B cell (primary cell): ENCODE measurements at regions not wholly inside any gene's neighbourhood (a gene's known extent, or its start where the extent isn't known, plus 50 kb on each side); places are given as distances from the start of the nearest gene placed in this dataset.

ENCODE experiments used
- ATAC-seq: fragments of 200-7000 bp; cut with Tn5 transposase; one replicate; pipeline ENCODE4 v1.10.0; 2021; ENCODE audit warnings: low read depth, mild to moderate bottlenecking, moderate number of reproducible peaks, moderate library complexity
- CTCF ChIA-PET: fragments of 350-600 bp; sonication (Branson Sonifier 250); formaldehyde crosslinking; loops from one replicate; lab custom pipeline; 2021; ENCODE audit warnings: antibody characterized with exemption, inconsistent platforms; lab: Charles Lee
- POLR2A ChIA-PET: fragments of 350-600 bp; sonication (Branson Sonifier 250); formaldehyde crosslinking; loops from one replicate; lab custom pipeline; 2021; ENCODE audit warnings: antibody characterized with exemption; lab: Charles Lee
- DNase-seq: peaks from one replicate; pipeline ENCODE4 v3.0.0; 2013
- H2AFZ ChIP-seq: 2 replicates; pipeline ENCODE4 v1.6.1; 2012; ENCODE audit warnings: mild to moderate bottlenecking, low read depth, low read length; ENCODE audit not compliant: insufficient read depth, poor library complexity, severe bottlenecking
- H3K27ac ChIP-seq, 2 donors: 1 replicate in 1 of 2; 2 replicates in 1 of 2; pipeline ENCODE4 v1.5.1; 2012 to 2013; ENCODE audit warnings: low read length in 2 of 2, mild to moderate bottlenecking in 2 of 2, moderate library complexity in 1 of 2
- H3K27me3 ChIP-seq, 4 experiments: fragments of 200-600 bp in 1 of 4; sonication (generic) in 1 of 4; replicated peaks in 1 of 4; 1 replicate in 2 of 4; 2 replicates in 2 of 4; pipeline versions ENCODE4 v1.6.1 to v1.7.0; 2013 to 2016; ENCODE audit warnings: low read length in 3 of 4, mild to moderate bottlenecking in 2 of 4, mixed read lengths in 1 of 4, moderate library complexity in 1 of 4; ENCODE audit not compliant: insufficient read depth in 4 of 4, control insufficient read depth in 3 of 4; ENCODE audit errors: control extremely low read depth in 1 of 4
- H3K36me3 ChIP-seq, 2 experiments: replicated peaks in 1 of 2; 1 replicate in 1 of 2; 2 replicates in 1 of 2; pipeline versions ENCODE4 v1.6.1 to v1.7.1; 2013; ENCODE audit warnings: low read length in 1 of 2; ENCODE audit not compliant: insufficient read depth in 2 of 2, control insufficient read depth in 1 of 2; ENCODE audit errors: control extremely low read depth in 1 of 2, extremely low read depth in 1 of 2
- H3K4me1 ChIP-seq, 2 donors: fragments of 200-600 bp in 1 of 2; sonication (generic) in 1 of 2; 1 replicate in 1 of 2; 2 replicates in 1 of 2; pipeline versions ENCODE4 v1.5.1 to v1.6.1; 2013 to 2017; ENCODE audit warnings: low read length in 2 of 2; ENCODE audit not compliant: control insufficient read depth in 2 of 2, insufficient read depth in 2 of 2
- H3K4me2 ChIP-seq: replicated peaks from 2 replicates; pipeline ENCODE3; 2012; ENCODE audit warnings: mild to moderate bottlenecking, low read depth, low read length; ENCODE audit not compliant: poor library complexity, severe bottlenecking
- H3K4me3 ChIP-seq, 5 experiments: fragments of 200-600 bp in 1 of 5; sonication (generic) in 1 of 5; 1 replicate in 3 of 5; 2 replicates in 2 of 5; pipeline versions ENCODE4 v1.5.1 to v1.7.0; 2011 to 2016; ENCODE audit warnings: low read length in 4 of 5, mild to moderate bottlenecking in 4 of 5, low read depth in 2 of 5, control low read depth in 1 of 5, moderate library complexity in 1 of 5; ENCODE audit not compliant: insufficient read depth in 1 of 5; ENCODE audit errors: control extremely low read depth in 1 of 5, extremely low read depth in 1 of 5
- H3K79me2 ChIP-seq: fragments of 200-600 bp; sonication (generic); one replicate; pipeline ENCODE4 v1.6.0; 2016; ENCODE audit warnings: low read length; ENCODE audit not compliant: control insufficient read depth, insufficient read depth
- H3K9ac ChIP-seq: fragments of 200-600 bp; sonication (generic); 2 replicates; pipeline ENCODE4 v1.6.1; 2017; ENCODE audit warnings: mild to moderate bottlenecking, low read length, moderate library complexity
- H3K9me3 ChIP-seq, 3 donors: one replicate each; pipeline versions ENCODE4 v1.6.1 to v1.7.1; 2013; ENCODE audit warnings: low read length in 2 of 3; ENCODE audit not compliant: control insufficient read depth in 2 of 3, insufficient read depth in 1 of 3; ENCODE audit errors: control extremely low read depth in 1 of 3
- H4K20me1 ChIP-seq: 2 replicates; pipeline ENCODE4 v1.6.0; 2012; ENCODE audit warnings: mild to moderate bottlenecking, low read length; ENCODE audit not compliant: insufficient read depth, control insufficient read depth, poor library complexity, severe bottlenecking
- H3K27ac Mint-ChIP-seq: one replicate; pipeline ENCODE4 v1.8.0; 2021; ENCODE audit warnings: mixed read lengths
- H3K27me3 Mint-ChIP-seq: one replicate; pipeline ENCODE4 v1.8.0; 2021; ENCODE audit warnings: mixed read lengths
- H3K4me1 Mint-ChIP-seq: one replicate; pipeline ENCODE4 v1.8.0; 2021; ENCODE audit warnings: mixed read lengths
- H3K4me3 Mint-ChIP-seq: one replicate; pipeline ENCODE4 v1.8.0; 2021; ENCODE audit warnings: mixed read lengths
- H3K9me3 Mint-ChIP-seq: one replicate; pipeline ENCODE4 v1.8.0; 2022; ENCODE audit warnings: mixed read lengths; ENCODE audit not compliant: insufficient read depth
- CTCF ChIP-seq: fragments of 200-600 bp; IDR thresholded peaks from one replicate; pipeline ENCODE4 v1.8.0; 2022; ENCODE audit warnings: antibody characterized with exemption, mild to moderate bottlenecking
- EZH2 ChIP-seq: IDR thresholded peaks from 2 replicates; pipeline ENCODE4 v1.6.1; 2012; ENCODE audit warnings: borderline replicate concordance, low read depth, mild to moderate bottlenecking, moderate library complexity, low read length; ENCODE audit not compliant: insufficient read depth, poor library complexity, severe bottlenecking
- WGBS: methylation state at CpG from one replicate; pipeline ENCODE4 v1.1.5; 2013; ENCODE audit warnings: missing lambda C conversion rate; ENCODE audit not compliant: insufficient coverage; 5-methylcytosine and 5-hydroxymethylcytosine counted together
- intact Hi-C: fragments of 100-400 bp; cut with micrococcal nuclease; formaldehyde crosslinking; loops from one replicate; pipeline ENCODE4 v1.10.0; 2022

- POLR2A ChIA-PET = no interaction called here
- intact Hi-C loops = no loop called here
- WGBS = 100% methylated on average over 2 of the region's 3 CpGs
These were observed 498.4 kb upstream of the ARGLU1 start for GRCh38 chr13:107066355-107066754.

GRCh38 chr13:107065036-107065435 lies 497.1 kb upstream of the ARGLU1 start:
- ChIA-PET POLR2A (no interaction called here), CTCF (no interaction called here)

More at GRCh38 chr13:107066355-107066754, 498.4 kb upstream of the ARGLU1 start:
- ATAC-seq (no peak), DNase-seq (no peak)
- Histone ChIP-seq H3K79me2 (no peaks in the 10 kb centered on the region), H3K9me3 (peaks cover 0 to 9% (median 0%) of the 10 kb centered on the region in 3 donors), H3K4me1 (no peaks in the 10 kb centered on the region), H3K27me3 (no peaks in the 10 kb centered on the region), H3K4me2 (no peak overlapping the region), H3K36me3 (no peaks in the 10 kb centered on the region), H3K9ac (no peak overlapping the region), H3K27ac (no peak overlapping the region), H4K20me1 (no peaks in the 10 kb centered on the region), H3K4me3 (no peak overlapping the region), H2AFZ (no peak overlapping the region)
- CTCF ChIA-PET = no interaction called here
- H3K27me3 Mint-ChIP-seq = no peaks in the 10 kb centered on the region
- no peak for TF ChIP-seq EZH2
- no peak for TF ChIP-seq CTCF
- no peak overlapping the region for H3K27ac Mint-ChIP-seq
- H3K9me3 Mint-ChIP-seq = no peaks in the 10 kb centered on the region
- no peak overlapping the region for H3K4me3 Mint-ChIP-seq
- no peaks in the 10 kb centered on the region for H3K4me1 Mint-ChIP-seq

More at GRCh38 chr13:107065036-107065435, 497.1 kb upstream of the ARGLU1 start:
- ATAC-seq (no peak), DNase-seq (no peak)
- H3K9me3 Mint-ChIP-seq = no peaks in the 10 kb centered on the region
- Histone ChIP-seq H3K9ac (no peak overlapping the region), H3K4me1 (no peaks in the 10 kb centered on the region), H3K79me2 (no peaks in the 10 kb centered on the region), H3K4me3 (no peak overlapping the region), H2AFZ (no peak overlapping the region), H3K9me3 (peaks cover 0 to 9% (median 0%) of the 10 kb centered on the region in 3 donors), H3K36me3 (no peaks in the 10 kb centered on the region), H4K20me1 (no peaks in the 10 kb centered on the region), H3K27me3 (no peaks in the 10 kb centered on the region), H3K4me2 (no peak overlapping the region), H3K27ac (no peak overlapping the region)
- H3K27ac Mint-ChIP-seq = no peak overlapping the region
- TF ChIP-seq EZH2 (no peak), CTCF (no peak)
- intact Hi-C loops = no loop called here
- no peak overlapping the region for H3K4me3 Mint-ChIP-seq
- no peaks in the 10 kb centered on the region for H3K27me3 Mint-ChIP-seq
- no peaks in the 10 kb centered on the region for H3K4me1 Mint-ChIP-seq
- 95% methylated on average over 3 of the region's 3 CpGs for WGBS
